ENCODE measurements at regions not wholly inside any gene's neighbourhood (a gene's known extent, or its start where the extent isn't known, plus 50 kb on each side); places are given as distances from the start of the nearest gene placed in this dataset.

GRCh38 chr1:157252473-157252872, 114.3 kb upstream of the ETV3 start:
- no peaks in the 10 kb centered on the region for H3K36me3 ChIP-seq (ENCODE audit: control insufficient read depth, insufficient read depth, low read length)
- H3K4me3 ChIP-seq (ENCODE audit: low read depth in 2 of 2, low read length in 2 of 2) = no peak overlapping the region
- 0 out of 2 replicates have a peak, but pooled peaks cover 2% of the 10 kb centered on the region for H3K27me3 ChIP-seq (ENCODE audit: control insufficient read depth, insufficient read depth, low read length)
- no TSS peak for BruUV-seq (replicated peaks)
- H3K9me3 ChIP-seq (ENCODE audit: control insufficient read depth, insufficient read depth, low read depth, low read length) = no peaks in the 10 kb centered on the region
- in situ Hi-C loops (cut with HindIII; ENCODE audit: low pct_unique_long_range_greater_than_20kb, low sequenced_read_pairs) (no loop called here), intact Hi-C loops (cut with micrococcal nuclease; ENCODE audit: unreplicated experiment) (no loop called here)
- H3K27ac ChIP-seq (ENCODE audit: low read length) = no peak overlapping the region
- CTCF ChIA-PET = no interaction called here
- ATAC-seq = no peak
- H3K4me1 ChIP-seq (ENCODE audit: control insufficient read depth, insufficient read depth, low read length) = no peaks in the 10 kb centered on the region
- TF ChIP-seq SIN3A (IDR thresholded peaks at IDR 0.05; ENCODE audit: borderline replicate concordance, insufficient read depth, low read depth, low read length) = no peak
- TF ChIP-seq REST (IDR thresholded peaks at IDR 0.05; ENCODE audit: insufficient read depth in 1 of 2, low read depth in 2 of 2, low read length in 1 of 2) = no peak
- TF ChIP-seq POLR2AphosphoS5 (IDR thresholded peaks at IDR 0.05; ENCODE audit: low read depth, low read length) = no peak
- no peak for TF ChIP-seq TCF7L2 (IDR thresholded peaks at IDR 0.05; ENCODE audit: low read depth, low read length)
- TF ChIP-seq, protein P1, sequence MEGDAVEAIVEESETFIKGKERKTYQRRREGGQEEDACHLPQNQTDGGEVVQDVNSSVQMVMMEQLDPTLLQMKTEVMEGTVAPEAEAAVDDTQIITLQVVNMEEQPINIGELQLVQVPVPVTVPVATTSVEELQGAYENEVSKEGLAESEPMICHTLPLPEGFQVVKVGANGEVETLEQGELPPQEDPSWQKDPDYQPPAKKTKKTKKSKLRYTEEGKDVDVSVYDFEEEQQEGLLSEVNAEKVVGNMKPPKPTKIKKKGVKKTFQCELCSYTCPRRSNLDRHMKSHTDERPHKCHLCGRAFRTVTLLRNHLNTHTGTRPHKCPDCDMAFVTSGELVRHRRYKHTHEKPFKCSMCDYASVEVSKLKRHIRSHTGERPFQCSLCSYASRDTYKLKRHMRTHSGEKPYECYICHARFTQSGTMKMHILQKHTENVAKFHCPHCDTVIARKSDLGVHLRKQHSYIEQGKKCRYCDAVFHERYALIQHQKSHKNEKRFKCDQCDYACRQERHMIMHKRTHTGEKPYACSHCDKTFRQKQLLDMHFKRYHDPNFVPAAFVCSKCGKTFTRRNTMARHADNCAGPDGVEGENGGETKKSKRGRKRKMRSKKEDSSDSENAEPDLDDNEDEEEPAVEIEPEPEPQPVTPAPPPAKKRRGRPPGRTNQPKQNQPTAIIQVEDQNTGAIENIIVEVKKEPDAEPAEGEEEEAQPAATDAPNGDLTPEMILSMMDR (IDR thresholded peaks at IDR 0.05) = no peak
- DNase-seq (ENCODE audit: low read depth, low spot score) = no peak
- POLR2A ChIA-PET = no interaction called here

DNA sequence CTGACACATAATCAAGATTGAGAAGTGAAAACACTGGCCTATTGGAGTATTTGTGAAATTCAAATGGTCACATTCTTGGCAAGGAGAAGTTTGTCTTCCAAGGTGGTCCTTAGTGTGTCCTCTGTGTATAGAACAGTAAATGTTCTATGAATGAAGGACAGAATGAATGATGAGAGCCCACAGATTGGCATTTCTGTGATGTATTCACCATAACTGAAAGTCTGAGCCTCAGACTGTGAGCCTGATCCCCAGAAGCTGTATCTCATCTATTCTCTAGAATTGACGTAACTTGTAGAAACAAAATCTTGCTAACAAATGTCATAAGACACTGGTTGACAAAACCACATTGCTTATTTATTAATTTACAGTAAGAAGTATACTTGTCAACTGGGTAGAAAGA, 111.5 kb upstream of the ETV3 start:
- in situ Hi-C loops (cut with HindIII; ENCODE audit: low pct_unique_long_range_greater_than_20kb, low sequenced_read_pairs) = no loop called here
- ChIA-PET CTCF (no interaction called here), POLR2A (no interaction called here)
- Histone ChIP-seq H3K27ac (ENCODE audit: low read length) (no peak overlapping the region), H3K27me3 (ENCODE audit: control insufficient read depth, insufficient read depth, low read length) (0 out of 2 replicates have a peak, but pooled peaks cover 2% of the 10 kb centered on the region), H3K4me1 (ENCODE audit: control insufficient read depth, insufficient read depth, low read length) (no peaks in the 10 kb centered on the region), H3K36me3 (ENCODE audit: control insufficient read depth, insufficient read depth, low read length) (no peaks in the 10 kb centered on the region), H3K9me3 (ENCODE audit: control insufficient read depth, insufficient read depth, low read depth, low read length) (no peaks in the 10 kb centered on the region), H3K4me3 (ENCODE audit: low read depth in 2 of 2, low read length in 2 of 2) (no peak overlapping the region)
- BruUV-seq (replicated peaks) = no TSS peak
- intact Hi-C loops (cut with micrococcal nuclease; ENCODE audit: unreplicated experiment) = no loop called here
- ATAC-seq = no peak
- DNase-seq (ENCODE audit: low read depth, low spot score) = no peak
- TF ChIP-seq TCF7L2 (IDR thresholded peaks at IDR 0.05; ENCODE audit: low read depth, low read length) (no peak), SIN3A (IDR thresholded peaks at IDR 0.05; ENCODE audit: borderline replicate concordance, insufficient read depth, low read depth, low read length) (no peak), POLR2AphosphoS5 (IDR thresholded peaks at IDR 0.05; ENCODE audit: low read depth, low read length) (no peak), REST (IDR thresholded peaks at IDR 0.05; ENCODE audit: insufficient read depth in 1 of 2, low read depth in 2 of 2, low read length in 1 of 2) (no peak)
- TF ChIP-seq, protein P1 (IDR thresholded peaks at IDR 0.05) = no peak
